SK-N-SH (cell line): ENCODE measurements at regions not wholly inside any gene's neighbourhood (a gene's known extent, or its start where the extent isn't known, plus 50 kb on each side); places are given as distances from the start of the nearest gene placed in this dataset.

ENCODE experiments used
- GABPA ChIP-seq: IDR thresholded peaks from 2 replicates; pipeline ENCODE4 v1.4.0; 2012; ENCODE audit warnings: low read depth, mild to moderate bottlenecking
- JUND ChIP-seq: IDR thresholded peaks from 2 replicates; pipeline ENCODE4 v1.4.0; 2012
- RFX5 ChIP-seq: IDR thresholded peaks from 2 replicates; pipeline ENCODE4 v1.6.1; 2012; ENCODE audit warnings: mild to moderate bottlenecking, improper control_type of control experiment, low read length
- TF ChIP-seq, protein P1 (sequence below): fragments of 200-600 bp; sonication (generic); IDR thresholded peaks from 2 replicates; pipeline ENCODE4 v1.6.1; 2017; ENCODE audit warnings: antibody characterized with exemption, mild to moderate bottlenecking, moderate library complexity
- TF ChIP-seq, protein P2 (sequence below): IDR thresholded peaks from 2 replicates; pipeline ENCODE4 v1.4.0; 2012; ENCODE audit warnings: low read depth

DNA sequence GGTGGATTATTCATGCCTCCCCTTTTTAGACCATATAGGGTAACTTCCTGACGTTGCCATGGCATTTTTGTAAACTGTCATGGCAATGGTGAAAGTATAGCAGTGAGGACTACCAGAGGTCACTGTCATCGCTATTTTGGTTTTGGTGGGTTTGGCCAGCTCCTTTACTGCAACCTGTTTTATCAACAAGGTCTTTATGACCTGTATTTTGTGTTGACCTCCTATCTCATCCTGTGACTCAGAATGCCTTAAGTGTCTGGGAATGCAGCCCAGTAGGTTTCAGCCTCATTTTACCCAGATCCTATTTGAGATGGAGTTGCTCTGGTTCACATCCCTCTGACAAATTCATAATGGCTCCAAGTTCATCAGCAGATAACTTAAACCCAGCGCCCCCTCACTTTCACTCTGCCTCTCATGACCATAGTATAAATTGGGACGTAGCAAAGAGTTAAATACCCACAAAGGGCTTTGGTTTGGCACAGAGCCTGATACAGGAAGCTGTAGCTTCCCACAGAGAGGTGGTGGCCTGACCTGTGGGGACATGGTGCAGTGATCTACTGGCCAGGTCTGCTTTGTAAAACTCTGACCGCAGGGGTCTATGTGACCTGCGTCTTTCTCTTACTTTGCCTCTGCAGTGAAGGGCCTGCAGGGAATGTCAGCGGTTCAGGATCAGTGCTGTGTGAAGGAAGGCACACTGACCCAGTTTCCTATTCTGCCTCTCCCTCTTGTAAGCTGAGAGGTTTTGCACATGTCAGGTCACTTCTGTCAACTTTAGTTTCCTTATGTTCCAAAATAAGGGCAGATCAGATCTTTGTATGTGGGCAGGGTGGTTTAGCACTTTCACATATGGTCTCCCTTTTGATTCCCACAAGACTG lies 78.1 kb upstream of the ZNF644 start:
- TF ChIP-seq, protein P1, sequence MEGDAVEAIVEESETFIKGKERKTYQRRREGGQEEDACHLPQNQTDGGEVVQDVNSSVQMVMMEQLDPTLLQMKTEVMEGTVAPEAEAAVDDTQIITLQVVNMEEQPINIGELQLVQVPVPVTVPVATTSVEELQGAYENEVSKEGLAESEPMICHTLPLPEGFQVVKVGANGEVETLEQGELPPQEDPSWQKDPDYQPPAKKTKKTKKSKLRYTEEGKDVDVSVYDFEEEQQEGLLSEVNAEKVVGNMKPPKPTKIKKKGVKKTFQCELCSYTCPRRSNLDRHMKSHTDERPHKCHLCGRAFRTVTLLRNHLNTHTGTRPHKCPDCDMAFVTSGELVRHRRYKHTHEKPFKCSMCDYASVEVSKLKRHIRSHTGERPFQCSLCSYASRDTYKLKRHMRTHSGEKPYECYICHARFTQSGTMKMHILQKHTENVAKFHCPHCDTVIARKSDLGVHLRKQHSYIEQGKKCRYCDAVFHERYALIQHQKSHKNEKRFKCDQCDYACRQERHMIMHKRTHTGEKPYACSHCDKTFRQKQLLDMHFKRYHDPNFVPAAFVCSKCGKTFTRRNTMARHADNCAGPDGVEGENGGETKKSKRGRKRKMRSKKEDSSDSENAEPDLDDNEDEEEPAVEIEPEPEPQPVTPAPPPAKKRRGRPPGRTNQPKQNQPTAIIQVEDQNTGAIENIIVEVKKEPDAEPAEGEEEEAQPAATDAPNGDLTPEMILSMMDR: no peak
- TF ChIP-seq RFX5 (no peak), GABPA (no peak), JUND (no peak)
- TF ChIP-seq, protein P2, sequence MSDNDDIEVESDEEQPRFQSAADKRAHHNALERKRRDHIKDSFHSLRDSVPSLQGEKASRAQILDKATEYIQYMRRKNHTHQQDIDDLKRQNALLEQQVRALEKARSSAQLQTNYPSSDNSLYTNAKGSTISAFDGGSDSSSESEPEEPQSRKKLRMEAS: no peak
